GM23338 (cell line): ENCODE measurements at regions not wholly inside any gene's neighbourhood (a gene's known extent, or its start where the extent isn't known, plus 50 kb on each side); places are given as distances from the start of the nearest gene placed in this dataset.

Experiments
- ATAC-seq: fragments of 200-7000 bp; cut with Tn5 transposase; 3 replicates; pipeline ENCODE4 v1.9.1; 2020
- DNase-seq: peaks from one replicate; pipeline ENCODE4 v3.0.0-alpha.2; 2015; ENCODE audit warnings: low spot score
- H2AFZ ChIP-seq: fragments of 200-600 bp; sonication (generic); 2 replicates; pipeline ENCODE4 v1.8.0; 2016; ENCODE audit warnings: antibody characterized with exemption, mild to moderate bottlenecking, moderate library complexity
- H3F3A ChIP-seq: fragments of 200-600 bp; sonication (generic); replicated peaks from 2 replicates; pipeline ENCODE4 v1.8.0; 2017; ENCODE audit warnings: antibody characterized with exemption, mixed run types, low read depth
- H3K27ac ChIP-seq: fragments of 200-600 bp; sonication (generic); 2 replicates; pipeline ENCODE4 v1.6.1; 2016; ENCODE audit warnings: low read depth
- H3K27me3 ChIP-seq: fragments of 200-600 bp; sonication (generic); 2 replicates; pipeline ENCODE4 v1.8.0; 2016; ENCODE audit warnings: mild to moderate bottlenecking, mixed run types, moderate library complexity; ENCODE audit not compliant: insufficient read depth
- H3K36me3 ChIP-seq: fragments of 200-600 bp; sonication (generic); 2 replicates; pipeline ENCODE4 v1.8.0; 2016; ENCODE audit warnings: mild to moderate bottlenecking; ENCODE audit not compliant: insufficient read depth
- H3K4me1 ChIP-seq: fragments of 200-600 bp; sonication (generic); 2 replicates; pipeline ENCODE4 v1.8.0; 2016; ENCODE audit warnings: mild to moderate bottlenecking, moderate library complexity; ENCODE audit not compliant: insufficient read depth
- H3K4me2 ChIP-seq: fragments of 200-600 bp; sonication (generic); 2 replicates; pipeline ENCODE4 v1.7.1; 2017; ENCODE audit warnings: mixed run types
- H3K4me3 ChIP-seq: fragments of 200-600 bp; sonication (generic); 2 replicates; pipeline ENCODE4 v1.6.1; 2016; ENCODE audit warnings: mixed run types
- H3K79me2 ChIP-seq: fragments of 200-600 bp; sonication (generic); replicated peaks from 2 replicates; pipeline ENCODE4 v1.8.0; 2017; ENCODE audit warnings: mild to moderate bottlenecking; ENCODE audit not compliant: insufficient read depth
- H3K9me2 ChIP-seq: fragments of 200-600 bp; sonication (generic); 2 replicates; pipeline ENCODE4 v1.8.0; 2017; ENCODE audit not compliant: insufficient read depth
- H4K20me1 ChIP-seq: fragments of 200-600 bp; sonication (generic); replicated peaks from 2 replicates; pipeline ENCODE4 v1.8.0; 2017; ENCODE audit warnings: mild to moderate bottlenecking; ENCODE audit not compliant: insufficient read depth
- H3K27ac Mint-ChIP-seq: 2 replicates; pipeline ENCODE4 v1.8.0; 2020; ENCODE audit warnings: inconsistent platforms, mild to moderate bottlenecking, moderate library complexity, mixed read lengths
- H3K27me3 Mint-ChIP-seq: 3 replicates; pipeline ENCODE4 v1.8.0; 2022; ENCODE audit warnings: low read depth, mild to moderate bottlenecking, moderate library complexity, mixed read lengths, inconsistent platforms; ENCODE audit not compliant: insufficient read depth, poor library complexity
- H3K36me3 Mint-ChIP-seq: 3 replicates; pipeline ENCODE4 v1.8.0; 2021; ENCODE audit warnings: low read depth, mild to moderate bottlenecking, inconsistent platforms, moderate library complexity, mixed read lengths
- H3K4me1 Mint-ChIP-seq: 3 replicates; pipeline ENCODE4 v1.8.0; 2020; ENCODE audit warnings: mild to moderate bottlenecking, inconsistent platforms, mixed read lengths
- H3K4me3 Mint-ChIP-seq: 3 replicates; pipeline ENCODE4 v1.8.0; 2021; ENCODE audit warnings: moderate library complexity, mild to moderate bottlenecking, inconsistent platforms, mixed read lengths
- H3K9me3 Mint-ChIP-seq: 3 replicates; pipeline ENCODE4 v1.8.0; 2020; ENCODE audit warnings: moderate library complexity, mild to moderate bottlenecking, inconsistent platforms, mixed read lengths
- CREB1 ChIP-seq: fragments of 250-450 bp; sonication (Bioruptor Pico); IDR thresholded peaks from 2 replicates; pipeline ENCODE4 v1.5.0; 2020; ENCODE audit warnings: low read depth, mild to moderate bottlenecking, moderate library complexity
- CTCF ChIP-seq, 2 experiments: fragments of 200-600 bp in 1 of 2; sonication (generic) in 1 of 2; conservative IDR thresholded peaks; 2 replicates each; pipeline versions ENCODE4 v1.5.1 to v1.6.1; 2016 to 2017; ENCODE audit warnings: antibody characterized with exemption in 2 of 2, low read depth in 2 of 2, mild to moderate bottlenecking in 2 of 2, moderate library complexity in 1 of 2
- EZH2phosphoT487 ChIP-seq: fragments of 200-600 bp; sonication (generic); IDR thresholded peaks from one replicate; pipeline ENCODE4 v1.8.1; 2018; ENCODE audit warnings: antibody characterized with exemption; ENCODE audit not compliant: unreplicated experiment
- POLR2AphosphoS5 ChIP-seq: IDR thresholded peaks from 2 replicates; pipeline ENCODE4 v1.6.1; 2016; ENCODE audit warnings: antibody characterized with exemption, low read depth
- ZNF462 ChIP-seq: fragments of 250-450 bp; sonication (Bioruptor Pico); IDR thresholded peaks from 2 replicates; pipeline ENCODE4 v1.5.0; 2020; ENCODE audit warnings: mild to moderate bottlenecking, moderate library complexity

DNA sequence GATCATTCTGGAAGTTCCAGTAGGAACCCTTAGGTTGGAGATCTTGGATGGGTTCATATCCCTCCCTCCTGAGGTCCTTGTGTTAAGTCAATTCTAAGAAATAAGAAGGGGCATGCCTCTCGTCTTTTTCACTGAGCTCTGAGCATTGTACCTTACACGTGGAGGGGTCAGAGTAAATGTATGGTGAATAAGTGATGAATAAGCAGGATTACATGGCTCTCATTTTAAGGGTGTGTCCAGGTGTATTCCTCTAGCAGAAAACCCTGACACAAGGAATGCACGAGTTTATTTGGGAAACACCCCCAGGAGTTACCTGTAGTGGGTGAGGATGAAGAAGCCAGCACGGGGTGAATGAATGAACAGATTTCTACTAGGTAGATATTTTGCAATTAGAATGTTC lies 400.2 kb downstream of the KIF16B start:
- Mint-ChIP-seq H3K4me3 (no peak overlapping the region), H3K9me3 (no peaks in the 10 kb centered on the region), H3K27ac (no peak overlapping the region), H3K36me3 (no peaks in the 10 kb centered on the region), H3K27me3 (peaks cover 3% of the 10 kb centered on the region), H3K4me1 (peaks cover 4% of the 10 kb centered on the region; the same call in 2 of the 3 replicates)
- H3K36me3 ChIP-seq, result no peaks in the 10 kb centered on the region
- H3F3A ChIP-seq, result no peaks in the 10 kb centered on the region
- H3K79me2 ChIP-seq, result no peaks in the 10 kb centered on the region
- no peaks in the 10 kb centered on the region for H4K20me1 ChIP-seq
- H3K4me1 ChIP-seq, result no peaks in the 10 kb centered on the region
- ATAC-seq (no peak), DNase-seq (no peak)
- H3K4me2 ChIP-seq, result no peak overlapping the region
- H3K27me3 ChIP-seq, result no peaks in the 10 kb centered on the region
- no peak overlapping the region for H3K4me3 ChIP-seq
- TF ChIP-seq ZNF462, result no peak
- TF ChIP-seq CTCF (conservative IDR thresholded peaks at IDR 0.05; ENCODE audit: low read depth in 2 of 2), result no peak
- TF ChIP-seq CREB1 (CRISPR knock-in tag), result no peak
- no peak for TF ChIP-seq POLR2AphosphoS5
- H2AFZ ChIP-seq, result no peak overlapping the region
- no peak overlapping the region for H3K27ac ChIP-seq
- H3K9me2 ChIP-seq, result peaks cover 17% of the 10 kb centered on the region

DNA sequence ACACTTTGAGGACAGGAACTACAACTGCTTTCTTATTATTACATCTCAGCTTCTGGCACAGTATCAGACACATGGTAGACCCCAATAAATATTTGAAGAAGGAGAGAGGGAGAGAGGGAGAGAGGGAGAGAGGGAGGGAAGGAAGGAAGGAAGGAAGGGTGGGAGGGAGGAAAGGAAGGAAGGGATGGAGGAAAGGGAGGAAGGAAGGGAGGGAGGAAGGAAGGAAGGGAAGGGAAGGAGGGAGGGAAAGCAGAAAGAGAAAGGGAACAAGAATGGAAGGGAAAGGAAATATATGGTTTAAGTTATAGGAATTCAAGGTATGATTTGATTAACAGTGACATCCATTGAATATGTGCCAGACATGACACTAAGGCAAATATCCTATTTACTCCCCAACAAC lies 402.1 kb downstream of the KIF16B start:
- H3K4me3 Mint-ChIP-seq, result no peak overlapping the region
- ATAC-seq, result no peak
- DNase-seq, result no peak
- H3K4me1 Mint-ChIP-seq, result peaks cover 4% of the 10 kb centered on the region; the same call in 2 of the 3 replicates
- H3K9me3 Mint-ChIP-seq, result no peaks in the 10 kb centered on the region
- H3K27ac Mint-ChIP-seq, result no peak overlapping the region
- H3K9me2 ChIP-seq, result peaks cover 24% of the 10 kb centered on the region
- no peak overlapping the region for H3K4me2 ChIP-seq
- no peaks in the 10 kb centered on the region for H3K36me3 Mint-ChIP-seq
- H2AFZ ChIP-seq, result no peak overlapping the region
- no peaks in the 10 kb centered on the region for H3K36me3 ChIP-seq
- no peaks in the 10 kb centered on the region for H3K79me2 ChIP-seq
- H3F3A ChIP-seq, result no peaks in the 10 kb centered on the region
- H4K20me1 ChIP-seq, result no peaks in the 10 kb centered on the region
- no peaks in the 10 kb centered on the region for H3K4me1 ChIP-seq
- H3K27me3 Mint-ChIP-seq, result peaks cover 3% of the 10 kb centered on the region
- H3K27me3 ChIP-seq, result no peaks in the 10 kb centered on the region
- H3K4me3 ChIP-seq, result no peak overlapping the region
- H3K27ac ChIP-seq, result no peak overlapping the region
- TF ChIP-seq EZH2phosphoT487 (no peak), ZNF462 (no peak)
